MM.1S (cell line): ENCODE measurements at regions not wholly inside any gene's neighbourhood (a gene's known extent, or its start where the extent isn't known, plus 50 kb on each side); places are given as distances from the start of the nearest gene placed in this dataset.

Source experiments
- EZH2 ChIP-seq: fragments of 300-600 bp; sonication (generic); optimal IDR thresholded peaks from 2 replicates; pipeline ENCODE3; 2017; ENCODE audit warnings: low read depth, mild to moderate bottlenecking, antibody characterized with exemption, low read length, mixed read lengths
- TF ChIP-seq, protein P1 (sequence below): fragments of 300-600 bp; sonication (generic); IDR thresholded peaks from 2 replicates; pipeline ENCODE4 v1.5.1; 2016; ENCODE audit warnings: antibody characterized with exemption, low read length, mixed read lengths

DNA sequence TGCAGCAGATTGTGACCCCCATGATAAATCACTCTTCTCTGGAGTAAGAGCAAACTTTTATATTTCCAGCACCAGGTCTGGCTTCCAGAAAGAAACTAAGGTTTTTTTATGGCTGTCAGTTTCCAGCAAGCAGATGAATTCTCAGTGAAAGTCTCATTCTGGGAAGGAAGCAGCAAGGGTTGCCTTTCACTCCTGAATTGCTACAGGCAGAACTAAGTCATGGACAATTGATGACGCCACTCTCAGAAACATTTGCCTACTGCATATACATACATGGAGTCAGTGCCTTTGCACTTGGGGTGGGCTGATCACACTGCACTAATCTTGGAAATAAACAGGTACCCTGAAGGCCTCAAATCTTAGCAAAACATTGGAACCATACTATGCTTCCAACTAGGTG is 80.0 kb downstream of the IL21 start:
- TF ChIP-seq, protein P1, sequence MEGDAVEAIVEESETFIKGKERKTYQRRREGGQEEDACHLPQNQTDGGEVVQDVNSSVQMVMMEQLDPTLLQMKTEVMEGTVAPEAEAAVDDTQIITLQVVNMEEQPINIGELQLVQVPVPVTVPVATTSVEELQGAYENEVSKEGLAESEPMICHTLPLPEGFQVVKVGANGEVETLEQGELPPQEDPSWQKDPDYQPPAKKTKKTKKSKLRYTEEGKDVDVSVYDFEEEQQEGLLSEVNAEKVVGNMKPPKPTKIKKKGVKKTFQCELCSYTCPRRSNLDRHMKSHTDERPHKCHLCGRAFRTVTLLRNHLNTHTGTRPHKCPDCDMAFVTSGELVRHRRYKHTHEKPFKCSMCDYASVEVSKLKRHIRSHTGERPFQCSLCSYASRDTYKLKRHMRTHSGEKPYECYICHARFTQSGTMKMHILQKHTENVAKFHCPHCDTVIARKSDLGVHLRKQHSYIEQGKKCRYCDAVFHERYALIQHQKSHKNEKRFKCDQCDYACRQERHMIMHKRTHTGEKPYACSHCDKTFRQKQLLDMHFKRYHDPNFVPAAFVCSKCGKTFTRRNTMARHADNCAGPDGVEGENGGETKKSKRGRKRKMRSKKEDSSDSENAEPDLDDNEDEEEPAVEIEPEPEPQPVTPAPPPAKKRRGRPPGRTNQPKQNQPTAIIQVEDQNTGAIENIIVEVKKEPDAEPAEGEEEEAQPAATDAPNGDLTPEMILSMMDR: no peak
- no peak for TF ChIP-seq EZH2
